GM12878 (cell line): ENCODE measurements at regions not wholly inside any gene's neighbourhood (a gene's known extent, or its start where the extent isn't known, plus 50 kb on each side); places are given as distances from the start of the nearest gene placed in this dataset.

Source experiments
- ATAC-seq: fragments of 200-7000 bp; cut with Tn5 transposase; 3 replicates; pipeline ENCODE4 v1.9.1; 2020; ENCODE audit warnings: mild to moderate bottlenecking, moderate library complexity
- BruUV-seq: library from RNA; stranded (reverse); fragments of 400-500 nt; replicated peaks from 2 replicates; lab custom pipeline; 2021; lab: Mats Ljungman, UMichigan
- CTCF ChIA-PET: fragments of 300-600 bp; sonication (Branson Sonifier 250); formaldehyde crosslinking; extraction: SDS; loops from one replicate; lab custom pipeline; 2021; ENCODE audit warnings: inconsistent platforms; lab: Yijun Ruan, JAX
- POLR2A ChIA-PET: fragments of 350-600 bp; formaldehyde crosslinking; extraction: SDS; loops from one replicate; lab custom pipeline; 2021; ENCODE audit warnings: inconsistent platforms; lab: Charles Lee
- RAD21 ChIA-PET: fragments of 300-600 bp; sonication (Branson Sonifier 250); formaldehyde crosslinking; loops from one replicate; lab custom pipeline; 2023; ENCODE audit warnings: antibody characterized with exemption; ENCODE audit not compliant: unreplicated experiment; lab: Charles Lee
- SMC1A ChIA-PET: fragments of 300-600 bp; sonication (Branson Sonifier 250); formaldehyde crosslinking; loops from one replicate; lab custom pipeline; 2023; ENCODE audit not compliant: unreplicated experiment, uncharacterized antibody; lab: Charles Lee
- DNase-seq: peaks from one replicate; pipeline ENCODE4 v3.0.0-alpha.2; 2011; ENCODE audit warnings: low read depth, low spot score
- FAIRE-seq: peaks from 3 replicates; lab custom pipeline; 2011; peaks lifted over from hg19 to GRCh38; lab: Jason Lieb, UNC
- H2AFZ ChIP-seq: 2 replicates; pipeline ENCODE4 v1.6.0; 2011; ENCODE audit warnings: low read depth, low read length, control low read depth; ENCODE audit not compliant: control insufficient read depth
- H3K27ac ChIP-seq: 2 replicates; pipeline ENCODE4 v1.5.1; 2011; ENCODE audit warnings: control low read depth; ENCODE audit not compliant: control insufficient read depth, insufficient read depth
- H3K27me3 ChIP-seq, 2 experiments: replicated peaks in 1 of 2; 2 replicates each; pipeline versions ENCODE4 v1.6.0 to v1.6.1; 2011; ENCODE audit warnings: low read length in 1 of 2; ENCODE audit not compliant: control insufficient read depth in 2 of 2, insufficient read depth in 2 of 2
- H3K36me3 ChIP-seq, 2 experiments: 2 replicates each; pipeline ENCODE4 v1.5.1; 2011; ENCODE audit warnings: low read length in 1 of 2; ENCODE audit not compliant: control insufficient read depth in 2 of 2, insufficient read depth in 2 of 2
- H3K4me1 ChIP-seq: 2 replicates; pipeline ENCODE4 v1.6.1; 2011; ENCODE audit warnings: mild to moderate bottlenecking, low read length, moderate library complexity, mixed read lengths; ENCODE audit not compliant: control insufficient read depth, insufficient read depth
- H3K4me2 ChIP-seq: 2 replicates; pipeline ENCODE4 v1.6.0; 2011; ENCODE audit warnings: control low read depth; ENCODE audit not compliant: control insufficient read depth, insufficient read depth
- H3K4me3 ChIP-seq: fragments of 200-600 bp; sonication (generic); 2 replicates; pipeline ENCODE4 v1.5.1; 2016
- H3K79me2 ChIP-seq: 2 replicates; pipeline ENCODE4 v1.6.0; 2011; ENCODE audit warnings: low read length; ENCODE audit not compliant: control insufficient read depth, insufficient read depth
- H3K9ac ChIP-seq: 2 replicates; pipeline ENCODE4 v1.8.0; 2011; ENCODE audit warnings: low read length, control low read depth, mixed read lengths; ENCODE audit not compliant: control insufficient read depth, insufficient read depth
- H3K9me3 ChIP-seq: replicated peaks from 3 replicates; pipeline ENCODE4 v1.5.1; 2011; ENCODE audit warnings: mild to moderate bottlenecking, low read length; ENCODE audit not compliant: control insufficient read depth, insufficient read depth
- H4K20me1 ChIP-seq: 2 replicates; pipeline ENCODE4 v1.6.0; 2011; ENCODE audit not compliant: control insufficient read depth, insufficient read depth
- ETV6 ChIP-seq, 2 experiments: fragments of 450-650 bp in 1 of 2; IDR thresholded peaks in 1 of 2; conservative IDR thresholded peaks in 1 of 2; 2 replicates each; pipeline ENCODE4 v1.6.1; 2014; ENCODE audit warnings: antibody characterized with exemption in 1 of 2, borderline replicate concordance in 1 of 2, low read depth in 1 of 2, mild to moderate bottlenecking in 1 of 2, moderate library complexity in 1 of 2
- HDAC6 ChIP-seq: fragments of 200-600 bp; sonication (generic); IDR thresholded peaks from one replicate; pipeline ENCODE4 v1.8.0; 2017; ENCODE audit warnings: antibody characterized with exemption; ENCODE audit not compliant: unreplicated experiment
- POLR2A ChIP-seq: IDR thresholded peaks from 2 replicates; pipeline ENCODE4 v1.6.1; 2011; ENCODE audit warnings: low read depth, mild to moderate bottlenecking, low read length
- RAD21 ChIP-seq: IDR thresholded peaks from 2 replicates; pipeline ENCODE4 v1.6.1; 2011; ENCODE audit warnings: mild to moderate bottlenecking, low read depth, low read length, moderate library complexity; ENCODE audit not compliant: insufficient read depth
- SMC3 ChIP-seq: IDR thresholded peaks from 2 replicates; pipeline ENCODE4 v1.6.1; 2011; ENCODE audit warnings: low read length, improper control_type of control experiment, borderline replicate concordance
- WGBS: methylation state at CpG from one replicate; pipeline ENCODE4 v1.1.6; 2016; ENCODE audit warnings: low lambda C conversion rate; ENCODE audit not compliant: insufficient replicate concordance, insufficient coverage; ENCODE audit errors: missing lambda C conversion rate; 5-methylcytosine and 5-hydroxymethylcytosine counted together
- in situ Hi-C: fragments of 300-500 bp; cut with MboI; formaldehyde crosslinking; loops from 9 replicates; pipeline ENCODE4 v1.14.3; 2018; ENCODE audit warnings: mixed read lengths
- intact Hi-C: fragments of 100-400 bp; cut with micrococcal nuclease; formaldehyde crosslinking; loops from one replicate; pipeline ENCODE4 v1.14.2; 2022; ENCODE audit not compliant: unreplicated experiment
- TF ChIP-seq, protein P1 (sequence below), 3 experiments: IDR thresholded peaks in 2 of 3; conservative IDR thresholded peaks in 1 of 3; 2 replicates each; pipeline ENCODE4 v1.5.1; 2011; ENCODE audit warnings: low read depth in 3 of 3, low read length in 3 of 3, mild to moderate bottlenecking in 3 of 3, control low read depth in 2 of 3, moderate library complexity in 2 of 3, inconsistent platforms in 1 of 3, mixed read lengths in 1 of 3; ENCODE audit not compliant: control insufficient read depth in 2 of 3, insufficient read depth in 1 of 3; ENCODE audit errors: extremely low read depth in 1 of 3

DNA sequence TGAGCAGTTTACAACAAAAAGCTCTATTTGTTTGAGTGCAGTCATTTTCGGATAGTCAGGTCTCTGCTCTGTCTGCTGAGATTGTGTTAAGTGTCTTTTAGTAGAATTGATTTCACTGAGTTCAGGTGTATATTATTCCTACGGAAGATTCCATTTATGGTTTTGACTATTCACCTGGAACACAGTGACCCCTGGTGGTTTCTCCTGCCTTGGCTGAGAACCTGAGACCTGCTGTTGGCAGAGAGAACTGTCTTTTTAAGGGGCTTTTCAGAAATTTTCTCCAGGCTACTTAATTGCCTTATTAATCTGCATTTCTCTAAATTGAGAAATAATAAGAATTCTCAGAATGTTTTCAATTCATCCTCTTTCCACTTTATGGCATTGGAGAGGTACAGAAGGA is 508.0 kb downstream of the TBC1D32 start:
- no peaks in the 10 kb centered on the region for H3K4me1 ChIP-seq
- H4K20me1 ChIP-seq = no peaks in the 10 kb centered on the region
- ATAC-seq = peak; percentile 34; the same call in 1 of the 3 replicates
- ChIA-PET SMC1A (no interaction called here), RAD21 (no interaction called here), CTCF (interaction anchor here (0.6 kb wide), 2 partner anchors 847 to 1678 kb away, joined by 3 to 5 read pairs; no protein-coding TSS in a partner anchor), POLR2A (interaction anchor here (0.7 kb wide), 2 partner anchors 133 to 487 kb away, joined by 3 read pairs; no protein-coding TSS in a partner anchor)
- no peak for FAIRE-seq
- no peak overlapping the region for H2AFZ ChIP-seq
- intact Hi-C loops = no loop called here
- H3K9ac ChIP-seq = no peak overlapping the region
- BruUV-seq = no TSS peak
- no peaks in the 10 kb centered on the region for H3K9me3 ChIP-seq
- in situ Hi-C loops = no loop called here
- no peak overlapping the region for H3K4me3 ChIP-seq
- no peak for DNase-seq
- no peak for TF ChIP-seq HDAC6
- no peak for TF ChIP-seq POLR2A
- TF ChIP-seq, protein P1, sequence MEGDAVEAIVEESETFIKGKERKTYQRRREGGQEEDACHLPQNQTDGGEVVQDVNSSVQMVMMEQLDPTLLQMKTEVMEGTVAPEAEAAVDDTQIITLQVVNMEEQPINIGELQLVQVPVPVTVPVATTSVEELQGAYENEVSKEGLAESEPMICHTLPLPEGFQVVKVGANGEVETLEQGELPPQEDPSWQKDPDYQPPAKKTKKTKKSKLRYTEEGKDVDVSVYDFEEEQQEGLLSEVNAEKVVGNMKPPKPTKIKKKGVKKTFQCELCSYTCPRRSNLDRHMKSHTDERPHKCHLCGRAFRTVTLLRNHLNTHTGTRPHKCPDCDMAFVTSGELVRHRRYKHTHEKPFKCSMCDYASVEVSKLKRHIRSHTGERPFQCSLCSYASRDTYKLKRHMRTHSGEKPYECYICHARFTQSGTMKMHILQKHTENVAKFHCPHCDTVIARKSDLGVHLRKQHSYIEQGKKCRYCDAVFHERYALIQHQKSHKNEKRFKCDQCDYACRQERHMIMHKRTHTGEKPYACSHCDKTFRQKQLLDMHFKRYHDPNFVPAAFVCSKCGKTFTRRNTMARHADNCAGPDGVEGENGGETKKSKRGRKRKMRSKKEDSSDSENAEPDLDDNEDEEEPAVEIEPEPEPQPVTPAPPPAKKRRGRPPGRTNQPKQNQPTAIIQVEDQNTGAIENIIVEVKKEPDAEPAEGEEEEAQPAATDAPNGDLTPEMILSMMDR (IDR thresholded peaks at IDR 0.05 in 2 of 3, conservative IDR thresholded peaks at IDR 0.05 in 1 of 3; ENCODE audit: control insufficient read depth in 2 of 3, extremely low read depth in 1 of 3, insufficient read depth in 1 of 3, low read depth in 3 of 3, low read length in 3 of 3) = peak; percentile 35 to 55 (median 46); a peak in 4 of 6 replicates
- no peak for TF ChIP-seq ETV6 (conservative IDR thresholded peaks at IDR 0.05 in 1 of 2, IDR thresholded peaks at IDR 0.05 in 1 of 2; ENCODE audit: borderline replicate concordance in 1 of 2, low read depth in 1 of 2)
- peak; percentile 28; the same call in 1 of the 2 replicates for TF ChIP-seq SMC3
- peak; percentile 43 for TF ChIP-seq RAD21
- H3K79me2 ChIP-seq = no peaks in the 10 kb centered on the region
- no peak overlapping the region for H3K27ac ChIP-seq
- no peaks in the 10 kb centered on the region for H3K36me3 ChIP-seq
- no peaks in the 10 kb centered on the region for H3K27me3 ChIP-seq
- no peak overlapping the region for H3K4me2 ChIP-seq
- WGBS = 8% methylated on average over 2 of the region's 2 CpGs
